ENCODE measurements at regions not wholly inside any gene's neighbourhood (a gene's known extent, or its start where the extent isn't known, plus 50 kb on each side); places are given as distances from the start of the nearest gene placed in this dataset.
"Not testable (repeated sequence)": the region's sequence is repeated elsewhere in the genome, so short reads cannot be mapped to it uniquely, and the experiment has no call there.

- ATAC-seq (no peak), DNase-seq (no peak)
- Histone ChIP-seq H3K4me3 (no peak overlapping the region), H3K27ac (no peak overlapping the region), H3K9me3 (no peaks in the 10 kb centered on the region), H3K4me1 (no peaks in the 10 kb centered on the region), H3K27me3 (ENCODE audit: low read depth) (no peaks in the 10 kb centered on the region), H3K36me3 (no peaks in the 10 kb centered on the region)
- TF ChIP-seq, protein P1, sequence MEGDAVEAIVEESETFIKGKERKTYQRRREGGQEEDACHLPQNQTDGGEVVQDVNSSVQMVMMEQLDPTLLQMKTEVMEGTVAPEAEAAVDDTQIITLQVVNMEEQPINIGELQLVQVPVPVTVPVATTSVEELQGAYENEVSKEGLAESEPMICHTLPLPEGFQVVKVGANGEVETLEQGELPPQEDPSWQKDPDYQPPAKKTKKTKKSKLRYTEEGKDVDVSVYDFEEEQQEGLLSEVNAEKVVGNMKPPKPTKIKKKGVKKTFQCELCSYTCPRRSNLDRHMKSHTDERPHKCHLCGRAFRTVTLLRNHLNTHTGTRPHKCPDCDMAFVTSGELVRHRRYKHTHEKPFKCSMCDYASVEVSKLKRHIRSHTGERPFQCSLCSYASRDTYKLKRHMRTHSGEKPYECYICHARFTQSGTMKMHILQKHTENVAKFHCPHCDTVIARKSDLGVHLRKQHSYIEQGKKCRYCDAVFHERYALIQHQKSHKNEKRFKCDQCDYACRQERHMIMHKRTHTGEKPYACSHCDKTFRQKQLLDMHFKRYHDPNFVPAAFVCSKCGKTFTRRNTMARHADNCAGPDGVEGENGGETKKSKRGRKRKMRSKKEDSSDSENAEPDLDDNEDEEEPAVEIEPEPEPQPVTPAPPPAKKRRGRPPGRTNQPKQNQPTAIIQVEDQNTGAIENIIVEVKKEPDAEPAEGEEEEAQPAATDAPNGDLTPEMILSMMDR (IDR thresholded peaks at IDR 0.05) = no peak
- intact Hi-C loops (cut with DNase I) = no loop called here
Measured at GRCh38 chr1:224544346-224545110, 71.6 kb upstream of the CNIH3 start.

- DNase-seq = no peak
- H3K4me1 ChIP-seq = no peaks in the 10 kb centered on the region
Measured at GRCh38 chr1:224545571-224545970, 70.5 kb upstream of the CNIH3 start.

GRCh38 chr1:224548676-224549075, 67.4 kb upstream of the CNIH3 start:
- no peak overlapping the region for H3K4me3 ChIP-seq
- TF ChIP-seq, protein P1 (IDR thresholded peaks at IDR 0.05) = no peak
- no peak for ATAC-seq
- no peaks in the 10 kb centered on the region for H3K9me3 ChIP-seq
- no peak for DNase-seq
- no peak overlapping the region for H3K27ac ChIP-seq
- H3K4me1 ChIP-seq = no peaks in the 10 kb centered on the region
- H3K36me3 ChIP-seq = no peaks in the 10 kb centered on the region
- intact Hi-C loops (cut with DNase I) = no loop called here
- H3K27me3 ChIP-seq (ENCODE audit: low read depth) = no peaks in the 10 kb centered on the region

More at GRCh38 chr1:224545571-224545970, 70.5 kb upstream of the CNIH3 start:
- H3K27ac ChIP-seq = no peak overlapping the region
- no peaks in the 10 kb centered on the region for H3K9me3 ChIP-seq
- no peak overlapping the region for H3K4me3 ChIP-seq
- TF ChIP-seq, protein P1 (IDR thresholded peaks at IDR 0.05) = no peak
- no peaks in the 10 kb centered on the region for H3K27me3 ChIP-seq (ENCODE audit: low read depth)
- H3K36me3 ChIP-seq = no peaks in the 10 kb centered on the region
- no peak for ATAC-seq
- intact Hi-C loops (cut with DNase I) = no loop called here

- intact Hi-C loops (cut with DNase I); H3K36me3 ChIP-seq; H3K4me3 ChIP-seq; DNase-seq; ATAC-seq; H3K27me3 ChIP-seq (ENCODE audit: low read depth); H3K27ac ChIP-seq; H3K9me3 ChIP-seq; H3K4me1 ChIP-seq: not testable (repeated sequence)
Measured at GRCh38 chr1:224551189-224551588, 64.9 kb upstream of the CNIH3 start.

- no peak overlapping the region for H3K27ac ChIP-seq
Measured at GRCh38 chr1:224554056-224554455, 62.1 kb upstream of the CNIH3 start.

More at GRCh38 chr1:224554056-224554455, 62.1 kb upstream of the CNIH3 start:
- Histone ChIP-seq H3K4me3 (no peak overlapping the region), H3K36me3 (no peaks in the 10 kb centered on the region), H3K9me3 (no peaks in the 10 kb centered on the region), H3K4me1 (no peaks in the 10 kb centered on the region), H3K27me3 (ENCODE audit: low read depth) (no peaks in the 10 kb centered on the region)
- no peak for DNase-seq
- TF ChIP-seq, protein P1 (IDR thresholded peaks at IDR 0.05) = no peak
- no peak for ATAC-seq
- intact Hi-C loops (cut with DNase I) = no loop called here

Measured in lower lobe of right lung (tissue), 2 donors.